ENCODE measurements at regions not wholly inside any gene's neighbourhood (a gene's known extent, or its start where the extent isn't known, plus 50 kb on each side); places are given as distances from the start of the nearest gene placed in this dataset.

GRCh38 chr2:241929551-241930490, 60.3 kb downstream of the RTP5 start:
- Histone ChIP-seq H2AK5ac (ENCODE audit: low read depth, low read length) (no peak overlapping the region), H3K4me2 (ENCODE audit: insufficient read depth in 1 of 2, low read depth in 2 of 2, low read length in 2 of 2) (no peak overlapping the region), H3K9me3 (ENCODE audit: insufficient read depth in 2 of 2, low read depth in 1 of 2, low read length in 1 of 2) (no peaks in the 10 kb centered on the region), H3K36me3 (ENCODE audit: control insufficient read depth in 2 of 4, insufficient read depth in 4 of 4, low read length in 3 of 4) (no peaks in the 10 kb centered on the region), H3K27me3 (replicated peaks in 1 of 4; ENCODE audit: control insufficient read depth in 3 of 4, extremely low read depth in 1 of 4, insufficient read depth in 3 of 4, low read length in 3 of 4) (no peaks in the 10 kb centered on the region), H3K23ac (ENCODE audit: insufficient read length) (no peak overlapping the region), H3K79me2 (ENCODE audit: control insufficient read depth in 1 of 2, insufficient read depth in 2 of 2, low read length in 2 of 2) (no peaks in the 10 kb centered on the region), H4K91ac (replicated peaks; ENCODE audit: insufficient read length, low read length) (no peak overlapping the region), H4K8ac (ENCODE audit: extremely low read depth, insufficient read depth, low read length) (no peak overlapping the region), H2BK15ac (ENCODE audit: low read length) (no peak overlapping the region), H4K20me1 (replicated peaks in 1 of 2; ENCODE audit: control insufficient read depth in 1 of 2, insufficient read depth in 2 of 2, low read length in 2 of 2) (no peaks in the 10 kb centered on the region), H3K9ac (replicated peaks in 1 of 4; ENCODE audit: extremely low read depth in 1 of 4, low read depth in 3 of 4, low read length in 3 of 4) (no peak overlapping the region), H2BK5ac (ENCODE audit: low read depth, low read length) (no peak overlapping the region), H2BK120ac (replicated peaks; ENCODE audit: low read depth, low read length) (no peak overlapping the region), H3K56ac (replicated peaks; ENCODE audit: insufficient read length, low read depth, low read length) (no peak overlapping the region), H3K23me2 (ENCODE audit: low read depth, low read length) (no peaks in the 10 kb centered on the region), H4K5ac (ENCODE audit: insufficient read length, low read depth, low read length) (no peak overlapping the region), H3K4me1 (replicated peaks in 1 of 4; ENCODE audit: control insufficient read depth in 3 of 4, insufficient read depth in 4 of 4, low read length in 3 of 4) (peaks cover 0 to 3% (median under 1%) of the 10 kb centered on the region in 4 experiments; a peak in 2 of 7 replicates), H3K4me3 (ENCODE audit: extremely low read depth in 1 of 4, insufficient read depth in 2 of 4, low read depth in 3 of 4, low read length in 4 of 4) (no peak overlapping the region), H2BK20ac (ENCODE audit: low read length) (no peak overlapping the region), H3K79me1 (ENCODE audit: low read depth, low read length) (no peaks in the 10 kb centered on the region), H3K27ac (ENCODE audit: low read depth, low read length) (no peak overlapping the region), H3K4ac (replicated peaks; ENCODE audit: insufficient read length, low read depth, low read length) (no peak overlapping the region), H2BK12ac (ENCODE audit: low read depth, low read length) (no peak overlapping the region), H2AFZ (ENCODE audit: low read length) (no peak overlapping the region), H3K18ac (ENCODE audit: extremely low read depth, low read length) (no peak overlapping the region), H3K14ac (ENCODE audit: insufficient read length) (no peak overlapping the region)
- TF ChIP-seq JUND (IDR thresholded peaks at IDR 0.05; ENCODE audit: low read length): no peak
- TF ChIP-seq GTF2F1 (IDR thresholded peaks at IDR 0.05; ENCODE audit: borderline replicate concordance, low read depth, low read length): no peak
- no peak for TF ChIP-seq BRCA1 (IDR thresholded peaks at IDR 0.05; ENCODE audit: low read depth, low read length)
- DNase-seq (ENCODE audit: low read depth in 1 of 2, low spot score in 2 of 2) (no peak), FAIRE-seq (no peak)
- CTCF ChIA-PET (ENCODE audit: partially characterized antibody): interaction anchor here (1.0 kb wide), 1 partner anchor 22 kb away, joined by 3 read pairs; no protein-coding TSS in a partner anchor
- POLR2A ChIA-PET (ENCODE audit: partially characterized antibody): no interaction called here
- WGBS, 2 experiments (ENCODE audit: extremely low coverage in 1 of 2, insufficient coverage in 1 of 2, insufficient read length in 1 of 2, insufficient replicate concordance in 2 of 2, low coverage in 1 of 2, low lambda C conversion rate in 2 of 2, missing lambda C conversion rate in 1 of 2): 81% methylated on average over 19 of the region's 22 CpGs; no CpG with 5 or more reads in 1 of the 2 experiments

Data from H1 (cell line).